ES-I3 (cell line): ENCODE measurements at regions not wholly inside any gene's neighbourhood (a gene's known extent, or its start where the extent isn't known, plus 50 kb on each side); places are given as distances from the start of the nearest gene placed in this dataset.
"Not testable (repeated sequence)": the region's sequence is repeated elsewhere in the genome, so short reads cannot be mapped to it uniquely, and the experiment has no call there.

ENCODE experiments used
- H3K36me3 ChIP-seq: 2 replicates; pipeline ENCODE4 v1.6.1; 2013; ENCODE audit warnings: mild to moderate bottlenecking, low read length, control low read depth, moderate library complexity; ENCODE audit not compliant: insufficient read depth
- H3K4me1 ChIP-seq: 2 replicates; pipeline ENCODE4 v1.6.1; 2013; ENCODE audit warnings: mild to moderate bottlenecking, control low read depth, low read length; ENCODE audit not compliant: insufficient read depth
- H3K9ac ChIP-seq: 2 replicates; pipeline ENCODE4 v1.6.1; 2013; ENCODE audit warnings: low read depth, mild to moderate bottlenecking, low read length, moderate library complexity
- H3K9me3 ChIP-seq: 2 replicates; pipeline ENCODE4 v1.6.1; 2013; ENCODE audit warnings: mild to moderate bottlenecking, low read length, moderate library complexity; ENCODE audit not compliant: control insufficient read depth, insufficient read depth

- Histone ChIP-seq H3K36me3 (no peaks in the 10 kb centered on the region), H3K9me3 (no peaks in the 10 kb centered on the region), H3K4me1 (peaks cover 13% of the 10 kb centered on the region), H3K9ac (no peak overlapping the region)
Observed at GRCh38 chr3:66552846-66553245, 52.0 kb upstream of the LRIG1 start.

- H3K9ac ChIP-seq: no peak overlapping the region
- no peaks in the 10 kb centered on the region for H3K9me3 ChIP-seq
- H3K36me3 ChIP-seq: no peaks in the 10 kb centered on the region
- H3K4me1 ChIP-seq: peaks cover 13% of the 10 kb centered on the region
Observed at GRCh38 chr3:66553441-66554113, 52.8 kb upstream of the LRIG1 start.

GRCh38 chr3:66554178-66554577 lies 53.4 kb upstream of the LRIG1 start:
- no peaks in the 10 kb centered on the region for H3K9me3 ChIP-seq
- no peaks in the 10 kb centered on the region for H3K36me3 ChIP-seq
- no peak overlapping the region for H3K9ac ChIP-seq
- peaks cover 13% of the 10 kb centered on the region for H3K4me1 ChIP-seq

GRCh38 chr3:66555214-66555844 lies 54.5 kb upstream of the LRIG1 start:
- Histone ChIP-seq H3K4me1 (peaks cover 13% of the 10 kb centered on the region), H3K9me3 (peaks cover 3% of the 10 kb centered on the region; the same call in 1 of the 2 replicates), H3K36me3 (no peaks in the 10 kb centered on the region), H3K9ac (no peak overlapping the region)

- Histone ChIP-seq H3K9ac (no peak overlapping the region), H3K9me3 (peaks cover 3% of the 10 kb centered on the region; the same call in 1 of the 2 replicates), H3K4me1 (peaks cover 13% of the 10 kb centered on the region), H3K36me3 (no peaks in the 10 kb centered on the region)
Observed at GRCh38 chr3:66557170-66557569, 56.3 kb upstream of the LRIG1 start.

GRCh38 chr3:66559924-66560323 lies 59.1 kb upstream of the LRIG1 start:
- H3K4me1 ChIP-seq, H3K36me3 ChIP-seq, H3K9ac ChIP-seq, H3K9me3 ChIP-seq: not testable (repeated sequence)

GRCh38 chr3:66561367-66561766 lies 60.5 kb upstream of the LRIG1 start:
- Histone ChIP-seq H3K9ac (no peak overlapping the region), H3K4me1 (no peaks in the 10 kb centered on the region)

GRCh38 chr3:66565301-66565700 lies 64.5 kb upstream of the LRIG1 start:
- no peaks in the 10 kb centered on the region for H3K4me1 ChIP-seq
- no peaks in the 10 kb centered on the region for H3K36me3 ChIP-seq
- H3K9me3 ChIP-seq: peaks cover 4% of the 10 kb centered on the region
- no peak overlapping the region for H3K9ac ChIP-seq

More at GRCh38 chr3:66561367-66561766, 60.5 kb upstream of the LRIG1 start:
- Histone ChIP-seq H3K36me3 (no peaks in the 10 kb centered on the region), H3K9me3 (peaks cover 7% of the 10 kb centered on the region)

GRCh38 chr3:66567077-66567476 lies 66.3 kb upstream of the LRIG1 start:
- H3K36me3 ChIP-seq: no peaks in the 10 kb centered on the region
- H3K9ac ChIP-seq: no peak overlapping the region
- peaks cover 7% of the 10 kb centered on the region; the same call in 1 of the 2 replicates for H3K4me1 ChIP-seq
- H3K9me3 ChIP-seq: peaks cover 4% of the 10 kb centered on the region

GRCh38 chr3:66572090-66572675 lies 71.4 kb upstream of the LRIG1 start:
- Histone ChIP-seq H3K36me3 (no peaks in the 10 kb centered on the region), H3K9ac (no peak overlapping the region; the same call in 1 of the 2 replicates), H3K9me3 (no peaks in the 10 kb centered on the region), H3K4me1 (peaks cover 14% of the 10 kb centered on the region)

GRCh38 chr3:66572938-66573710 lies 72.3 kb upstream of the LRIG1 start:
- no peaks in the 10 kb centered on the region for H3K9me3 ChIP-seq
- H3K9ac ChIP-seq: peak overlapping the region; percentile 25; the same call in 1 of the 2 replicates
- H3K4me1 ChIP-seq: peaks cover 14% of the 10 kb centered on the region

GRCh38 chr3:66574091-66574490 lies 73.3 kb upstream of the LRIG1 start:
- Histone ChIP-seq H3K9ac (no peak overlapping the region), H3K36me3 (no peaks in the 10 kb centered on the region), H3K4me1 (peaks cover 14% of the 10 kb centered on the region), H3K9me3 (no peaks in the 10 kb centered on the region)

More at GRCh38 chr3:66572938-66573710, 72.3 kb upstream of the LRIG1 start:
- no peaks in the 10 kb centered on the region for H3K36me3 ChIP-seq

- H3K4me1 ChIP-seq: peaks cover 4% of the 10 kb centered on the region
- H3K9ac ChIP-seq: no peak overlapping the region
- no peaks in the 10 kb centered on the region; the same call in 1 of the 2 replicates for H3K36me3 ChIP-seq
- H3K9me3 ChIP-seq: no peaks in the 10 kb centered on the region
Observed at GRCh38 chr3:66577426-66578203, 76.8 kb upstream of the LRIG1 start.

- Histone ChIP-seq H3K4me1 (no peaks in the 10 kb centered on the region), H3K9me3 (no peaks in the 10 kb centered on the region), H3K9ac (no peak overlapping the region), H3K36me3 (no peaks in the 10 kb centered on the region; the same call in 1 of the 2 replicates)
Observed at GRCh38 chr3:66581256-66581655, 80.4 kb upstream of the LRIG1 start.
